ENCODE measurements at regions not wholly inside any gene's neighbourhood (a gene's known extent, or its start where the extent isn't known, plus 50 kb on each side); places are given as distances from the start of the nearest gene placed in this dataset.

- POLR2A ChIA-PET = no interaction called here
- Histone ChIP-seq H3K27me3 (ENCODE audit: control insufficient read depth, insufficient read depth, low read length) (no peaks in the 10 kb centered on the region), H3K36me3 (ENCODE audit: control insufficient read depth, insufficient read depth, low read length) (no peaks in the 10 kb centered on the region), H3K4me3 (ENCODE audit: low read depth, low read length) (no peak overlapping the region)
- TF ChIP-seq CTCF (IDR thresholded peaks at IDR 0.05; ENCODE audit: insufficient read depth, low read depth, low read length) = no peak
- no peak for DNase-seq (ENCODE audit: low read depth)
- CTCF ChIA-PET = no interaction called here
Measured at GRCh38 chr12:125387206-125387605, 322.0 kb downstream of the AACS start.

- DNase-seq (ENCODE audit: low read depth) = no peak
- POLR2A ChIA-PET = no interaction called here
- TF ChIP-seq CTCF (IDR thresholded peaks at IDR 0.05; ENCODE audit: insufficient read depth, low read depth, low read length) = no peak
- no peaks in the 10 kb centered on the region for H3K36me3 ChIP-seq (ENCODE audit: control insufficient read depth, insufficient read depth, low read length)
- H3K4me3 ChIP-seq (ENCODE audit: low read depth, low read length) = no peak overlapping the region
- CTCF ChIA-PET = interaction anchor here (0.6 to 1.3 kb wide), 2 partner anchors 15 to 23 kb away, joined by 3 to 4 read pairs; no protein-coding TSS in a partner anchor
- no peaks in the 10 kb centered on the region for H3K27me3 ChIP-seq (ENCODE audit: control insufficient read depth, insufficient read depth, low read length)
Measured at GRCh38 chr12:125389061-125389697, 323.9 kb downstream of the AACS start.

- POLR2A ChIA-PET = no interaction called here
- CTCF ChIA-PET = no interaction called here
- Histone ChIP-seq H3K4me3 (ENCODE audit: low read depth, low read length) (no peak overlapping the region), H3K36me3 (ENCODE audit: control insufficient read depth, insufficient read depth, low read length) (no peaks in the 10 kb centered on the region), H3K27me3 (ENCODE audit: control insufficient read depth, insufficient read depth, low read length) (no peaks in the 10 kb centered on the region)
- TF ChIP-seq CTCF (IDR thresholded peaks at IDR 0.05; ENCODE audit: insufficient read depth, low read depth, low read length) = no peak
- no peak for DNase-seq (ENCODE audit: low read depth)
Measured at GRCh38 chr12:125393569-125393968, 328.3 kb downstream of the AACS start.

- CTCF ChIA-PET = no interaction called here
Measured at GRCh38 chr12:125395583-125396215, 330.5 kb downstream of the AACS start.

GRCh38 chr12:125399489-125399888, 334.3 kb downstream of the AACS start:
- H3K36me3 ChIP-seq (ENCODE audit: control insufficient read depth, insufficient read depth, low read length) = no peaks in the 10 kb centered on the region
- CTCF ChIA-PET = interaction anchor here (0.7 kb wide), 1 partner anchor 68 kb away, joined by 3 read pairs; no protein-coding TSS in a partner anchor
- POLR2A ChIA-PET = no interaction called here
- H3K27me3 ChIP-seq (ENCODE audit: control insufficient read depth, insufficient read depth, low read length) = no peaks in the 10 kb centered on the region
- no peak overlapping the region for H3K4me3 ChIP-seq (ENCODE audit: low read depth, low read length)
- TF ChIP-seq CTCF (IDR thresholded peaks at IDR 0.05; ENCODE audit: insufficient read depth, low read depth, low read length) = no peak
- no peak for DNase-seq (ENCODE audit: low read depth)

More at GRCh38 chr12:125395583-125396215, 330.5 kb downstream of the AACS start:
- H3K36me3 ChIP-seq (ENCODE audit: control insufficient read depth, insufficient read depth, low read length) = no peaks in the 10 kb centered on the region
- H3K4me3 ChIP-seq (ENCODE audit: low read depth, low read length) = no peak overlapping the region
- H3K27me3 ChIP-seq (ENCODE audit: control insufficient read depth, insufficient read depth, low read length) = no peaks in the 10 kb centered on the region
- POLR2A ChIA-PET = no interaction called here
- no peak for TF ChIP-seq CTCF (IDR thresholded peaks at IDR 0.05; ENCODE audit: insufficient read depth, low read depth, low read length)
- no peak for DNase-seq (ENCODE audit: low read depth)
